GM19239 (cell line): ENCODE measurements at regions not wholly inside any gene's neighbourhood (a gene's known extent, or its start where the extent isn't known, plus 50 kb on each side); places are given as distances from the start of the nearest gene placed in this dataset.

Experiments used
- DNase-seq: peaks from one replicate; pipeline ENCODE4 v3.0.0; 2011; ENCODE audit warnings: low spot score; ENCODE audit not compliant: insufficient read length
- FAIRE-seq: peaks from 2 replicates; lab custom pipeline; 2011; peaks lifted over from hg19 to GRCh38; lab: Jason Lieb, UNC

DNA sequence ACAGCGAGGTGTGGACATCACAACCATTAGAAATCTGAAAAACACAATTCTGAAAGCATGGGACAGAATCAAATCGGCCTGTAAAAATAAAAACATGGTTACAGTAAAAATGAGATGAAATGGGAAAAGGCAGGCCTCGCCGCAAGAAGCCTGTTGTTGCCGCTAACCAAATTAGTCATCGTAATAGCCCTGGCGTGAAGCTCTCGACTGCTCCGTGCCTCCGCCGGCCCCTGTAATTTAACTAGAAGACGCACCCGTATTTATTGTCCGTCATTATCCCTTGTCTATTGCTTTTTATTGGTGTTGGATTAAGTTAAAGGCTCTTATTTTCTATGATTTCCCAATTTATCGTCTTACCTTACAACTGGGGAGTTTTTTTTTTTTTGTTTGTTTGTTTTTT lies 334.6 kb upstream of the EEF2KMT start:
- FAIRE-seq (no peak), DNase-seq (no peak)

DNA sequence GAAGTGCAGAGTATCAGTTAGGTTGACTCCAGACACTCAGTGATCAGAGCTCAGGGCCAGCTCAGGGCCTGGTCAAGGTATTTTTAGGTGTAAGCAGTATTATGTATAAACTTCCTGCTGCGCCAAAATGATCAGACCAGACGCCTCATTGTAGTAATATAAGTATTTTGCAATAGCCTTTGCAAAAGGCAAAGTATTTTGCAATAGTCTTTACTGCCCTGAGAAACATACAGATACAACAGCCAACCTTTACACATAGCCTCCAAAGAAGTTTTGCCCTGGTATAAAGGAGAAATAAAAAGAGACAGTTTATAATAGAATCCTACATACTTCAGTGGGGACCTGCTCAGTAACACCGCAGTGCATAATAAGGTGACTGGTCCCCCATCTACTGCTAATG lies 333.0 kb upstream of the EEF2KMT start:
- DNase-seq (no peak), FAIRE-seq (no peak)

DNA sequence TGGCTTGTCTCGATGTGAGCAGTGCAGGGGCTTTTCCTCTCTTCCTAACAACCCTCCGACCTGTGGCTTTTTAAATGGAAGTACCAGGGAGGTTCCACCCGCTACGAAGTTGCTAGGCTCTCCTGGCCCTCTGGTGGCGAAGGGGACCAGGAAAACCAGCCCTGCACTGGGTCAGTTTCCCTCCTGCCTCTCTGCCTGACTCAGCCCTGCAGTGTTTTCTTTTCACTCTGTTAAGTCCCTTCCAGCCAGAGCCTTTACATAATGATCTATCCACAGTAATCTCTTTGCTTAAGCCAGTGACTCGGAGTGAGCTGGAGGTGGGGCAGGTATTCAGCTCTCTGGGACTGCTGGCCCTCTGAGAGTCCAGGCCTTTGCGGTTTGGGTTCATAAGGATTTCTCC lies 331.3 kb upstream of the EEF2KMT start:
- DNase-seq (no peak), FAIRE-seq (no peak)

DNA sequence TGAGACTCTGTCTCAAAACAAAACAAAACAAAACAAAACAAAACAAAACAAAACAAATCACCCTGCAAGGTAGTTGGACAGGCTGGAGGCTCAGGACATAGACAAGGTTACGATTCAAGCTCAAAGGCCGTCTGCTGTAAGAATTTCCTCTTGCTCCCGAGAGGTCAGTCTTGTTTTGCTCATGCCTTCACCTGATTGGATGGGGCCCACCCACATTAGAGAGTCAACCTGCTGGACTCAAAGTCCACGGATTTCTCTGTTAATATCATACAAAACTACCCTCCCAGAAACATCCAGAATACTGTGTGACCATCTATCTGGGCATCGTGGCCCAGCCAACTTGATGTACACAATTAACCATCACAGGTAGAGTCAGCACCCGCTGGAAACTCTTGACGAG lies 330.0 kb upstream of the EEF2KMT start:
- DNase-seq (no peak), FAIRE-seq (no peak)

DNA sequence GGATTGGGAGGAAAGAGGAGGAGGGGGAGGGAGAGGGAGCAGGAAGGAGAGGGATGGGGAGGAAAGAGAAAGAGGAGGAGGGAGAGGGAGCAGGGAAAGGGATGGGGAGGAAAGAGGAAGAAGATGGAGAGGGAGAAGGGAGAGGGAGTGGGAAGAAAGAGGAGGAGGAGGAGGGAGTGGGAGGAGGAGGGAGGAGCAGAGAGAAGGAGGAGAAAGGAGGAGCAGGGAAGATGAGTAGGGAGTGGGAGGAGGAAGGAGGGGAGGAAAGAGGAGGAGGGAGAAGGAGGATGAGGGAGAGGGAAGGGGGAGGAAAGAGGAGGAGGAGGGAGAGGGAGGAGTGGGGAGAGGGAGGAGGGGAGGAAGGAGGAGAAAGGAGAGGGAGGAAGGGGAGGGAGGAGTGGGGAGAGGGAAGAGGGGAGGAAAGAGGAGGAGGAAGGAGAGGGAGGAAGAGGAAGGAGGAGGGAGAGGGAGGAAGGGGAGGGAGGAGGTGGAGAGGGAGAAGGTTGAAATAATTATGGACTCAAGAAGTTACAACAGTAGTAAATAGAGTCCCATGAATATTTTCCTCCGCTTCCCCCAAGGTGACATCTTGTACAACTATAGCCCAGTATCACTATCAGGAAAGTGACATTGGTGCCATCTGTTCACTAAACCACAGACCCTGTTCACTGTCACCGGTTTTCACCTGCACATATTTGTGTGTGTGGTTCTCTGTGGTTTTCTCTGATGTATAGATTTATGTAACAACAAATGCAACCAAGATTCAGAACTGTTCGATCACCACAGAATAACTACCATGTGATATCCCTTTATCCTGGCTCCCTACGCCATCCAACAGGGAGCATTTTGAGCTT lies 325.3 kb upstream of the EEF2KMT start:
- FAIRE-seq (no peak), DNase-seq (no peak)

DNA sequence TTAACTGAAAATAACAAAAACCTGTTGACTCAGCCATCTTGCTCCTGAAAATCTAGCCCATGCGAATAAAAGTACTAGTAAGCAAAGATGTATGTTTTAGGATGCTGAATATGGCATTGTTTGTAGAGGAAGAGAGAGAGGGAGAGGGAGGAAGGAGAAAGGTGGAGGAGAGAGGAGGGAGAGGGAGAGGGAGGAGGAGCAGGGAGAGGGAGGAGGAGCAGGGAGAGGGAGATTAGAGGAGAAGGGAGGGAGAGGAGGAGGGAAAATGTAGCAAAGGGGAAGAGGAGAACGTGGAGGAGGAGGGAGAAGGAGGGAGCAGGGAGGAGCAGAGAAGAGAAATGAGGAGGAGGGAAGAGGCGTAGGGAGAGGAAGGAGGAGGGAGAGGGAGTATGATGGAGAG lies 324.5 kb upstream of the EEF2KMT start:
- no peak for FAIRE-seq
- no peak for DNase-seq

DNA sequence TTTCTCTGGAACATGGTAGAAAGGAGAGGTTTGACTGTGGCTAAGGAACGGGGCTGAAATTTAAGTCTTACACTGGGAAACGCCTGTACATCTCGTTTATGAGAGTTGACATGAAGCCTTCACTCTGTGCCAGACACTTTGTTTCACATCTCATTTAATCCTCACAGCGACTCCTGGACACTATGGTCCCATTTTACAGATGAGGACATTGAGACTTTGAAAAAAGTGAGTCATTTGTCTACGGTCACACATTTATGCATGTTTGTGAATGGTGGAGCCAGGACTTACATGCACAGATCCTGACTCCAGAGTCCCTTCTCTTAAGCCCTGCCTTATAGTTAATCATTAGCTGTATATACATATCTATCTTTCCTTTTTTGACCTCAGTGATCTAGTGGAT lies 318.4 kb upstream of the EEF2KMT start:
- FAIRE-seq = no peak
- no peak for DNase-seq

DNA sequence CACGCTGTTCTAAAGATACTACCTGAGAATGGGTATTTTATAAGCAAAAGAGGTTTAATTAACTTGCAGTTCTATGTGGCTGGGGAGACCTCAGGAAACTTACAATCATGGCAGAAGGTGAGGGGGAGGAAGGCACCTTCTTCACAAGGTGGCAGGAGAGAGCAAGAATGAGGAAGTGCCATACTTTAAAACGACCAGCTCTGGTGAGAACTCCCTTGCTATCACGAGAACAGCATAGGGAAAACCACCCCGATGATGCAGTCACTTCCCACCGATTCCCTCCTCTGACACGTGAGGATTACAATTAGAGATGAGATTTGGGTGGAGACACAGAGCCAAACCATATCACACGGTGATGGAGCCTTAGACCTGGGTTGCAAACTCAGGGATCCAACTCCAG lies 317.5 kb upstream of the EEF2KMT start:
- no peak for FAIRE-seq
- no peak for DNase-seq

DNA sequence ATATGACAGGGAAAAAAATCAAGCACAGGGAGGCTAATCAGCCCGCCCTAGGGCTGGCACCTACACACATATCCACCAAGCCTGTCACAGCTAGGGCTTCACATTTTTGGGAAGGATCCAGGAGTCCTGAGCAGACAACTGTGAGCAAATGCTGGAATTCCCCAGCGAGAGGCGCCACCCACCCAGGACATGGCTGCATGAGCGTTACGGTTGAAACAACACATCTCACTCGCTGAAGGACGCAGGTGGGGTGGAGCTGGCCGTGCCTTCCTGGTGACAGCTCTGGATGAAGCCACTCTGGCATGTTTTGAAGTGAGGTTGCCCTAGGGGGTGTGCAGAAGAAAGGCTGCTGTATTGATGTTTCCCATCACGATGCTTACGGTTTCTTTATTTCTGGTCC lies 315.1 kb upstream of the EEF2KMT start:
- DNase-seq (no peak), FAIRE-seq (no peak)

DNA sequence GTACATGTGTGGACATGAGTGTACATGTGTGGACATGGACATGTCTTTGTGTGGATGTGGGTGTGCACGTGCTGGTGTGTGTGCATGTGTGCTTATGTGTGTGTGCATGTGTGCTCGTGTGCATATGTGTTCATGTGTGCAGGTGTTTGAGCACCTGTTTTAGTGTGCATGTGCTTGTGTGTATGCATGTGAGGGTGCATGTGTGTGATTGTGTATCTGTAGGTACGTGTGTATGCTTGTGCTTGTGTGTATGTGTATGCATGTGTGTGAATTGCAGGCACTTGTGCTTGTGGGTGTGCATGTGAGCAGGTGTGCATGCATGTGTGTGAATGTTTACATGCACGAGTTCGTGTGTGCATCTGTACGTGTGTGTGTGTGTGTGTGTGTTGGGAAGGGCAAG lies 300.6 kb upstream of the EEF2KMT start:
- FAIRE-seq (no peak), DNase-seq (no peak)

DNA sequence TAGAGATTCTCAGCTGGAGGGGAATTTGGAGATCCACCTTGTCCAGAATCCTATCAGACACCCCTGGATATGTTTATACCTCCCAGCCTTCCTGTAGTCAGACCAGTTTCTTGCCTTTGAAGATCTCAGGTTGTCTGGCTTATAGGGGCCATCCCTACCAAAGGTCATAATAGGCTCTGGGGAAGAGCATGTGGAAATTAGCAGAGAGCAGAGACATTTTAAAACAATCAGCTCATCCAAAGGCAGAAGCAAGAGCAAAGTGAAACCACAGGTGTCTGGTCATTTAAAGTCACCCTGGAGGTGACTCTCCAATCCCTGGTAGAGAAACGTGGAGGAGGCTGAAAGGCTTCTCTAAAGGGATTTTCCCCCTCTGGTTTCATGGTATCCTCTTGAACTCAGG lies 299.3 kb upstream of the EEF2KMT start:
- DNase-seq (no peak), FAIRE-seq (no peak)

DNA sequence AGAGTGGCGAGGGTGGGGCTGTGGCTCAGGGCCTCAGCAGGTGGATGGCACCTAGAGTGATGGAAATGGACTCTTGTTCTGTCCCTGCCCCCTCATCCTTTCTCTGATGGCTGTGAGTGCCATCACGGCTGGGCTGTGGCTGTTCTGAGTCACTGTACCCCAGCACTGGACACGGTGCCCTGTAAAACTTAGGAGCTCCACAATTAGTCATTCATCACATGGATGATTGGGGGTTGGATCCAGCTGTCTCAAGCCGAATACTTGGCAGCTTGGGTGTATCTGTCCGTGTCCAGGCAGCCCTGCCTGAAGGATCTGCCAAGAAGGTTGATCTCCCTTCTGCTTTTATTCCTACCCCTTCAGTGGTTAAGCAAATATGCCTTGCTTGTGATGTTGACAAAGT lies 295.5 kb upstream of the EEF2KMT start:
- DNase-seq (no peak), FAIRE-seq (no peak)

DNA sequence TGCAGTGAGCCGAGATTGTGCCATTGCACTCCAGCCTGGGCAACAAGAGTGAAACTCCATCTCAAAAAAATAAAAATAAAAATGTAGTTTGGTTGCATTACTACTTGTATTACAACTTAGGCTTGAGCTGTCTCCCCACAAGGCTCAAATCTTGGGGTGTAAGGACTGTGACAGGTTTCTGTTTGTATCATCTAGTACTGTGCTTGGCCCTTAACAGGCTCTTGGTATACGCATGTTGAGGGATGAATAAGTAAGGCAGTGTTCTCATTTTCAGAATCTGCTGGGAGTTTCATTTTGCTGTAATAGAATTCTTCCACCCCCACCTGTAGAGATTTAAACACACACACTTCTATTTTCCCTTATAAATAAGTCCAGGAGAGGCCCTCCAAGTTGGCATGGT lies 289.4 kb upstream of the EEF2KMT start:
- no peak for FAIRE-seq

DNA sequence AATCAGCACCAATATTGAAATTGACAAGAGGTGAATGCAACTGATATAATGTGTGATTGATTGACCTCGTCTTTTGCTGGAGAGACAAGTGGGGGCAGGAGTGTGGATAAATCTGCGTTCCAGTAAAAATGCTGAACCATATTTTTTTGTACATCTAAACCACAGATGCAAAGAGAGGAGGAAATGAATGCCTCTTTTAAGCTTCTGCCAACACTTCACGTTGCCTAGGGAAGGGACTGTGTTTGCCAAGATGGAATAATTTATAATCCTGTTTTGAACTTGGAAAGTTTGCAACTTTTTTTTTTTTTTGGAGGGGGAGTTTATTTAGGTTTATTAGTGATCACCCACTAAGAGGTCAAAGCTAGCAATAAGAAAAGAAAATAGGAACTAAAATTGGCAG lies 288.2 kb upstream of the EEF2KMT start:
- DNase-seq = no peak
- FAIRE-seq = no peak

More for the DNA sequence above, 289.4 kb upstream of the EEF2KMT start:
- DNase-seq = no peak

DNA sequence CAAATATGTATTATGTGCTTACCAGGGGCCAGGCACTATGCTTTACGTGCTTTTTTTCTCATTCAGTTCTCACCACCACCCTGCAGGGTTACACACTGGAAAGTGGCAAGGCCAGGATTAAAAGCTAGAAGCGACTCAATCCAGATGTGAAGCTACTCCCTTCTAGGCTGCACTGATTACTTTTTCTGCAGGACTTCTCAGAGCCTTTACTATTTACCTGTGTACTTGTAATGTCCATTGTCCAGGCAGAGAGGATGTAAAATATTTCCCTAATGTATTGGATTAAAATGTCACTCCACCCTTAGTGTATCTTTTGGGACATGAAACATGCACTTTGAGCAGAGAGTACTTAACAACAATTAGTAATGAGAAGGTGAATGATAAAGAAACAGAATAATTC lies 287.5 kb upstream of the EEF2KMT start:
- DNase-seq (no peak), FAIRE-seq (no peak)

DNA sequence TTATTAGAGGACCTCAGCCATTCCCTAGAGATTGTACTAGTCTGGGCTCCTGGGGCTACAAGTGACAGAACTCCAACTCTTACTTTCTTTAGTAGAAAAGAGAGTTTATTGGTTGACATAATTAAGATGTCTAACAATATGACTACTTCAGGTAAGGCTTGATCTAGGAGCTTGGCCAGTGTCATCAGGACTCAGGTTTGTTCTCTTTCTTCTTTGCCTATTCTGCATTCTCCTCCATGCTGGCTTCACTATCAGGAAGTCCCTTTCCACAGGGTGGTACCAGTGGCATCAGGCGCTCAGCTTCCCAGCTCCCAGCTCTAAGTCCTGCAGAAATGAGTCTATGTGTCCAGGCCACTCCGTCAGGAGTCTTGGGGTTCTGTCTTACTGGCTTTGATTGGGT lies 286.1 kb upstream of the EEF2KMT start:
- no peak for DNase-seq
- no peak for FAIRE-seq

DNA sequence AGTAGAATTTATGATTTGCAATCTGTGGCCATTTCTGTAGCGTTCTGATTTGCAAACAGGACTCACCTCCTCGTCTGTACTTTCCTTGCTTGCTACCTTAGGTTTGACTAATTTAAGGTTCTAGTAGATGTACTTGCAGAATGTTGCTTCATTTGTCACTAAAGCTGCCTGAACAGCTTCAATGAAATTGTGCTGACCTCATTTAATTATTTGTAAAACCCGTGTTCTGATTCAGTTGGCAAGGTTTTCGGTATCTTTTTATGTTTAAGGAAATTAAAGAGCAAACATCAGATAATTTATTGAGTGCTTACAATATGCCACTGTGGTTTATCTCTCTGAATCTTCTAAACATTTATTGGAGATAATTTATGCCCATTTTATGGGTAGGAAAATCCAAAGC lies 284.9 kb upstream of the EEF2KMT start:
- DNase-seq (no peak), FAIRE-seq (no peak)

DNA sequence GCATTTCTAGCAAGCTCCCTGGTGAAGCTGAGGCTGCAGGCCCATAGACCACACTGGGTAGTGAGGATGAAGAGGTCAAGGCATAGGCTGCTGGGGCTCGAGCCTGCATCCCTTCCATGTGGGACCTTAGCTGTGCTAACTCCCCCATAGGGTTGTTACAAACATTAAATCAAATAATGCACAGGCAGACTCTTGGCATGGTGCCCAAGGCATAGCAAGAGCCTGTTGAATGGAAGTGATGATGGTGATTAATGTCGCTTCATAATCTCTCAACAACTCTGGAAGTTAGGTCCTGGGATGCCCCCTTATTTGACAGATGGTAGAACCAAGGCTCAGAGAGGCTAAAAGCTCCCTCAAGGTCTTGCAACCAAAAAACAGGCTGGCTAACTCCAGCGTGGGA lies 283.9 kb upstream of the EEF2KMT start:
- DNase-seq (no peak), FAIRE-seq (no peak)

DNA sequence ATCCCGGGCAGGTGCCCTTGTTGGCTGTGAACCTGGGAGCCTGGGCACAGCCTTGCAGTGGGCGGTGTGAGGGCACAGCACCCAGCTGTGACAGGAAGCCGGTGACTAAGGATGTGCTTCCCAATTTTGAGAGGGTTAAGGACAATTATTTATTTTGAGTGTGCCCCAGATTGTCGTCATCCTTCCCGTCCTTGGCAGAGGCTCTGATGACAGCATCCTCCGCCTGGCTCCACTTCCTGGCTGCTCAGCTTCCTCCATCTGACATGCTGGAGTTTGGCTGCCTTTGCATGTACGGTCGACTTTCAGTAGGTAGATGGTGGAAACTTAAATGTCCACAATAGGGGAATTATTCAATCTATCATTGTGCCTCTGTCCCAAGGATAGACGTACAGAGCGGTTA lies 282.4 kb upstream of the EEF2KMT start:
- DNase-seq (no peak), FAIRE-seq (no peak)

DNA sequence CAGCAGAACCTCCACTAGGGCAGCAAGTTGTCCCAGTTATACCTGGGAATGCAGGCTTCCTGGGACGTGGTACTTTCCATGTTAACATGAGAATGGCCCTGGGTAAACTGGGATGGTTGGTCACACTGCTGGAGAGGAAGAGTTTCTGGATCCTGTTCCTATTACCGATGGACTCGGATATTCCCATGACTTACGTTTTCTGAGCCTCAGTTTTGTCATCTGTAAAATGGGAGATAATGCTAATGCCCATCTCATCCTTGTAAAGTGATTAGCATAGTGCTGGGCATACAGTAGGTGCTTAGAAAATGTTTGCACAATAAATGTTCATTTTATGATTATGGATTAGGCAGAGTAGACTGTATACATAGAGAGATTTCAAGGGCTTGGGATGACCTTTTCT lies 280.9 kb upstream of the EEF2KMT start:
- no peak for FAIRE-seq
- no peak for DNase-seq

DNA sequence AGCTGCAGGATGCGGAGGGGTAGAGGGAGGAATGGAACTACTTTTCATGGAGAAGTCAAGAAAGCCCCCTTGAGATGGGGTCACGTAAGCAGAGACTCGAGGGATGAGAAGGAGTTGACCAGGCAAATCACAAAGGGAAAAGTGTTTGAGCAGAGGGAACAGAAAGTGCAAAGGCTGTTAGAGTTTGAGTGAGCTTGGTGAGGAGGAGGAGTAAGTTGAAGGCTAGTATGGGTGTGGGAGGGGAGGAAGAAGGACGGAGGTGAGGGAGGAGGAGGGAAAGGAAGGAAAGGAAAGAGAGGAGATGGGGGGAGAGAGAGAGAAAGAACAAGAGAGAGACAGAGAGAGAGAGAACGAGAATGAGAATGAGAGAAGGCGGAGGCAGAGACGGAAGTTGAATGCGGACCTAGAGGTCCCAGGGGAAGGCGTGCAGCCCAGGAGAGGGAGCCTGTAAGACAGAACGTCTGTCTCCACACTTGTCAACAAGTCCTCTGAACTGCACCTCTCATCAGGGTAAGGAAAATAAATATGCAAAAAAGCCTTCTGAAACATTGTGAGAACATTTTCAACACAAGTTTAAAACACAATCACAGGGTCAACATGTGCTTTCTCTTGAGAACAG lies 279.8 kb upstream of the EEF2KMT start:
- FAIRE-seq (no peak), DNase-seq (no peak)

DNA sequence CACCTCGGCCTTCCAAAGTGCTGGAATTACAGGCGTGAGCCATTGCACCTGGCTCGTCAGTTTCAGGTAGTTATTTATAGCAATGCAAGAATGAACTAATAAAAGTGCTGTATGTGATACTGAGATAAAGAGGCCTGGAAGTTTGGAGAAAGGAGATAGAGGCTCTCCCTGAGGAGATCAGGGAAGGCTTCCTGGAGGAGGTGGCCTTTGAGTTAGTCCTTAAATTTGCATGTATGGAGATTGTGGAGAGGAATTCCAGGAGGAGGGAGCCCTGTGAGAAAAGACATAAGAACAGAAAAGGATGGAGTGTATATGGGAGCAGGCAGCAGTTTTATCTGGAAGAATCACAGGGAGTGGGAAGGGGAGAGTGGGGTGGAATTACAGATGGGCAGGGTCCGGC lies 276.6 kb upstream of the EEF2KMT start:
- FAIRE-seq = no peak

More for the DNA sequence above, 276.6 kb upstream of the EEF2KMT start:
- DNase-seq = no peak
